Ishikawa (cell line): ENCODE measurements at regions not wholly inside any gene's neighbourhood (a gene's known extent, or its start where the extent isn't known, plus 50 kb on each side); places are given as distances from the start of the nearest gene placed in this dataset.

Experiments
- CEBPB ChIP-seq: IDR thresholded peaks from 2 replicates; pipeline ENCODE4 v1.6.1; 2012
- CREB1 ChIP-seq: IDR thresholded peaks from 2 replicates; pipeline ENCODE4 v1.6.1; 2012; ENCODE audit warnings: low read depth
- EGR1 ChIP-seq: IDR thresholded peaks from 2 replicates; pipeline ENCODE4 v1.6.1; 2012
- EP300 ChIP-seq: IDR thresholded peaks from 2 replicates; pipeline ENCODE4 v1.6.1; 2012; ENCODE audit warnings: borderline replicate concordance
- NFIC ChIP-seq: IDR thresholded peaks from 2 replicates; pipeline ENCODE4 v1.6.1; 2012
- TAF1 ChIP-seq: IDR thresholded peaks from 2 replicates; pipeline ENCODE4 v1.6.1; 2012; ENCODE audit warnings: low read depth, mild to moderate bottlenecking
- TCF12 ChIP-seq: IDR thresholded peaks from 2 replicates; pipeline ENCODE4 v1.6.1; 2012; ENCODE audit warnings: low read depth
- TEAD4 ChIP-seq: IDR thresholded peaks from 2 replicates; pipeline ENCODE4 v1.6.1; 2012
- YY1 ChIP-seq: IDR thresholded peaks from 2 replicates; pipeline ENCODE4 v1.6.1; 2012; ENCODE audit warnings: low read depth
- TF ChIP-seq, protein P1 (sequence below): IDR thresholded peaks from 2 replicates; pipeline ENCODE4 v1.6.1; 2012; ENCODE audit warnings: low read depth, mild to moderate bottlenecking
- TF ChIP-seq, protein P2 (sequence below): IDR thresholded peaks from 2 replicates; pipeline ENCODE4 v1.6.1; 2012
- TF ChIP-seq, protein P3 (sequence below): IDR thresholded peaks from 2 replicates; pipeline ENCODE4 v1.6.1; 2012

DNA sequence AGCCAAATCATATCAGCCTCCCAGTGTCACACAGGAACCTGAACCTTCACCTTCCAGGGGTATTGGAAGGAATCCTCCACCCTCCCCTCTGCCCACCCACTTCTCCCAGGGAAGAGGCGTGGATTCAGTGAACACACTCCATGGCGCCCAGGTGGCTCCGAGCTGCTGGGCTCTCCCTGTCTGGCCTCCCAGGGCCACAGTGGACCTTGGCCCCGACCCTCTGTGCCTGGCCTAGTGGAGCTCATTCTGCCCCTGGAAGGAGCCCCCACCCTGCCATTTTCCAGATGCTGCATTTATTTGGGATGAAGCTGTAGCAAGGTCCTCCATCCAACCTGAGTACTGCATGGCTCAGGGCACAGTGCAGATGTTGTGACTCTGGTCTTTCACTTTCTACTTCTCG, 1340.1 kb downstream of the TBC1D22A start:
- TF ChIP-seq NFIC (no peak), EP300 (no peak), CEBPB (no peak), CREB1 (no peak), TCF12 (no peak), TAF1 (no peak), YY1 (no peak), EGR1 (no peak), TEAD4 (no peak)
- TF ChIP-seq, protein P1, sequence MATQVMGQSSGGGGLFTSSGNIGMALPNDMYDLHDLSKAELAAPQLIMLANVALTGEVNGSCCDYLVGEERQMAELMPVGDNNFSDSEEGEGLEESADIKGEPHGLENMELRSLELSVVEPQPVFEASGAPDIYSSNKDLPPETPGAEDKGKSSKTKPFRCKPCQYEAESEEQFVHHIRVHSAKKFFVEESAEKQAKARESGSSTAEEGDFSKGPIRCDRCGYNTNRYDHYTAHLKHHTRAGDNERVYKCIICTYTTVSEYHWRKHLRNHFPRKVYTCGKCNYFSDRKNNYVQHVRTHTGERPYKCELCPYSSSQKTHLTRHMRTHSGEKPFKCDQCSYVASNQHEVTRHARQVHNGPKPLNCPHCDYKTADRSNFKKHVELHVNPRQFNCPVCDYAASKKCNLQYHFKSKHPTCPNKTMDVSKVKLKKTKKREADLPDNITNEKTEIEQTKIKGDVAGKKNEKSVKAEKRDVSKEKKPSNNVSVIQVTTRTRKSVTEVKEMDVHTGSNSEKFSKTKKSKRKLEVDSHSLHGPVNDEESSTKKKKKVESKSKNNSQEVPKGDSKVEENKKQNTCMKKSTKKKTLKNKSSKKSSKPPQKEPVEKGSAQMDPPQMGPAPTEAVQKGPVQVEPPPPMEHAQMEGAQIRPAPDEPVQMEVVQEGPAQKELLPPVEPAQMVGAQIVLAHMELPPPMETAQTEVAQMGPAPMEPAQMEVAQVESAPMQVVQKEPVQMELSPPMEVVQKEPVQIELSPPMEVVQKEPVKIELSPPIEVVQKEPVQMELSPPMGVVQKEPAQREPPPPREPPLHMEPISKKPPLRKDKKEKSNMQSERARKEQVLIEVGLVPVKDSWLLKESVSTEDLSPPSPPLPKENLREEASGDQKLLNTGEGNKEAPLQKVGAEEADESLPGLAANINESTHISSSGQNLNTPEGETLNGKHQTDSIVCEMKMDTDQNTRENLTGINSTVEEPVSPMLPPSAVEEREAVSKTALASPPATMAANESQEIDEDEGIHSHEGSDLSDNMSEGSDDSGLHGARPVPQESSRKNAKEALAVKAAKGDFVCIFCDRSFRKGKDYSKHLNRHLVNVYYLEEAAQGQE: no peak
- TF ChIP-seq, protein P2, sequence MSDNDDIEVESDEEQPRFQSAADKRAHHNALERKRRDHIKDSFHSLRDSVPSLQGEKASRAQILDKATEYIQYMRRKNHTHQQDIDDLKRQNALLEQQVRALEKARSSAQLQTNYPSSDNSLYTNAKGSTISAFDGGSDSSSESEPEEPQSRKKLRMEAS: no peak
- TF ChIP-seq, protein P3, sequence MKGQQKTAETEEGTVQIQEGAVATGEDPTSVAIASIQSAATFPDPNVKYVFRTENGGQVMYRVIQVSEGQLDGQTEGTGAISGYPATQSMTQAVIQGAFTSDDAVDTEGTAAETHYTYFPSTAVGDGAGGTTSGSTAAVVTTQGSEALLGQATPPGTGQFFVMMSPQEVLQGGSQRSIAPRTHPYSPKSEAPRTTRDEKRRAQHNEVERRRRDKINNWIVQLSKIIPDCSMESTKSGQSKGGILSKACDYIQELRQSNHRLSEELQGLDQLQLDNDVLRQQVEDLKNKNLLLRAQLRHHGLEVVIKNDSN: no peak
